Activated B cell treated with CpG ODN at 0.5 μM for 24 hours (primary cell): ENCODE measurements at regions not wholly inside any gene's neighbourhood (a gene's known extent, or its start where the extent isn't known, plus 50 kb on each side); places are given as distances from the start of the nearest gene placed in this dataset.

Experiments used
- ATAC-seq: fragments of 200-7000 bp; cut with Tn5 transposase; one replicate; pipeline ENCODE4 v1.10.0; 2021; ENCODE audit warnings: low read depth, mild to moderate bottlenecking, moderate library complexity
- CTCF ChIA-PET: fragments of 350-600 bp; sonication (Branson Sonifier 250); formaldehyde crosslinking; loops from one replicate; lab custom pipeline; 2021; ENCODE audit warnings: antibody characterized with exemption; lab: Charles Lee
- POLR2A ChIA-PET: fragments of 350-600 bp; sonication (Branson Sonifier 250); formaldehyde crosslinking; loops from one replicate; lab custom pipeline; 2021; ENCODE audit warnings: antibody characterized with exemption; lab: Charles Lee
- DNase-seq: peaks from one replicate; pipeline ENCODE4 v3.0.0; 2022
- H3K27ac Mint-ChIP-seq: one replicate; pipeline ENCODE4 v1.8.0; 2020; ENCODE audit warnings: mixed read lengths
- H3K27me3 Mint-ChIP-seq: one replicate; pipeline ENCODE4 v1.8.0; 2021; ENCODE audit warnings: mixed read lengths
- H3K36me3 Mint-ChIP-seq: one replicate; pipeline ENCODE4 v1.8.0; 2021; ENCODE audit warnings: low read depth, mixed read lengths
- H3K4me1 Mint-ChIP-seq: one replicate; pipeline ENCODE4 v1.8.0; 2021; ENCODE audit warnings: mixed read lengths
- H3K4me3 Mint-ChIP-seq: one replicate; pipeline ENCODE4 v1.8.0; 2020; ENCODE audit warnings: mild to moderate bottlenecking, mixed read lengths
- H3K9me3 Mint-ChIP-seq: one replicate; pipeline ENCODE4 v1.8.0; 2020; ENCODE audit warnings: mixed read lengths
- CTCF ChIP-seq: fragments of 200-600 bp; IDR thresholded peaks from one replicate; pipeline ENCODE4 v1.8.0; 2022; ENCODE audit warnings: antibody characterized with exemption, mild to moderate bottlenecking
- intact Hi-C: fragments of 100-400 bp; cut with micrococcal nuclease; formaldehyde crosslinking; loops from one replicate; pipeline ENCODE4 v1.15.1; 2024

- H3K36me3 Mint-ChIP-seq = no peaks in the 10 kb centered on the region
- TF ChIP-seq CTCF = no peak
- ATAC-seq (no peak), DNase-seq (no peak)
- no peaks in the 10 kb centered on the region for H3K9me3 Mint-ChIP-seq
- ChIA-PET POLR2A (no interaction called here), CTCF (no interaction called here)
- H3K27me3 Mint-ChIP-seq = no peaks in the 10 kb centered on the region
- intact Hi-C loops = no loop called here
- no peak overlapping the region for H3K4me3 Mint-ChIP-seq
- H3K4me1 Mint-ChIP-seq = no peaks in the 10 kb centered on the region
- no peak overlapping the region for H3K27ac Mint-ChIP-seq
Observed at GRCh38 chr18:41761333-41762018, 193.6 kb upstream of the PIK3C3 start.

GRCh38 chr18:41758534-41758933, 196.5 kb upstream of the PIK3C3 start:
- TF ChIP-seq CTCF = no peak
- no peak overlapping the region for H3K27ac Mint-ChIP-seq
- no peak for DNase-seq
- H3K4me1 Mint-ChIP-seq = no peaks in the 10 kb centered on the region
- no peak for ATAC-seq
- ChIA-PET POLR2A (no interaction called here), CTCF (no interaction called here)
- H3K27me3 Mint-ChIP-seq = no peaks in the 10 kb centered on the region
- H3K4me3 Mint-ChIP-seq = no peak overlapping the region
- no peaks in the 10 kb centered on the region for H3K36me3 Mint-ChIP-seq
- intact Hi-C loops = no loop called here
- H3K9me3 Mint-ChIP-seq = no peaks in the 10 kb centered on the region

GRCh38 chr18:41756141-41756540, 198.9 kb upstream of the PIK3C3 start:
- CTCF ChIA-PET = no interaction called here
- no peak for TF ChIP-seq CTCF
- intact Hi-C loops = no loop called here
- no peaks in the 10 kb centered on the region for H3K27me3 Mint-ChIP-seq
- H3K4me3 Mint-ChIP-seq = no peak overlapping the region
- no peak overlapping the region for H3K27ac Mint-ChIP-seq
- no peaks in the 10 kb centered on the region for H3K4me1 Mint-ChIP-seq
- no peaks in the 10 kb centered on the region for H3K36me3 Mint-ChIP-seq
- DNase-seq (no peak), ATAC-seq (no peak)
- H3K9me3 Mint-ChIP-seq = no peaks in the 10 kb centered on the region
- POLR2A ChIA-PET = no interaction called here

DNA sequence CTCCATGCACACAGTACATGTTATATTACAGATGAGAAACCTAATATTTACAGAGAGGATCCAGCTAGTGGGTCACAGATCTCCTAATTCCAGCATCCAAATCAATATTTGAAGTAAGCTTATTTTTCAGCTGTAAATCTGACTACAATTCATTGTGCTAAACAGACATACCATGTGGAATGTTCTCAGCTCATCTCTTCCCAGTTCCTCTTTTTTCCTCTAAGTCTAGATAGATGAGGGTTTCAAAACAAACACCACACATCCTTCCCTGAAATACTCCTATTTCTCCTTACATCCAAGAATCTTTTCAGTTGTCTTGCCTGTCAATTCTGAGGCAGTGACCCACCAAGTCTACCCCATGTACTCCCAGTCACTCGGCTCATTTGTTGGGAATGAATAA, 200.7 kb upstream of the PIK3C3 start:
- ChIA-PET CTCF (no interaction called here), POLR2A (no interaction called here)
- no peak for DNase-seq
- ATAC-seq = no peak
- TF ChIP-seq CTCF = no peak
- H3K9me3 Mint-ChIP-seq = no peaks in the 10 kb centered on the region
- H3K4me3 Mint-ChIP-seq = no peak overlapping the region
- H3K27ac Mint-ChIP-seq = no peak overlapping the region
- H3K4me1 Mint-ChIP-seq = no peaks in the 10 kb centered on the region
- H3K36me3 Mint-ChIP-seq = no peaks in the 10 kb centered on the region
- no peaks in the 10 kb centered on the region for H3K27me3 Mint-ChIP-seq
- intact Hi-C loops = no loop called here

DNA sequence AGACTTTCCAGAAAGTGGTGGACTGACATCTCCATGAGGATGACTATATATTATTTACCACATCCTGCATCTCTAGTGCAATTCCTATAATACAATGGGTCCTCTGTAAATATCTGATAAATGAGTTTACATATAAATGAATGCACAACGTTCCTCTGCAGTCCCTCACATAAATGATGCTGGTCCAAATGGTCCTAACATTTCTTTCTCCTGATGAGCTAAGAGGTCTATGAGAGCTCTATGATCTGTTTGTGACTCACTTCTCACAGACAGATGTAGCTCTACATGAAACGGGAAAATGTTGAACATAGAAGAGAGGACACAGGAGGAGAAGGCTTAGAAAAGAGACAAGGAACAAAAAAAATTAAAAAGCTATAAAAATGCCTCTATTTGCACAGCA, 201.2 kb upstream of the PIK3C3 start:
- Mint-ChIP-seq H3K27ac (no peak overlapping the region), H3K36me3 (no peaks in the 10 kb centered on the region), H3K27me3 (no peaks in the 10 kb centered on the region), H3K4me1 (no peaks in the 10 kb centered on the region), H3K9me3 (no peaks in the 10 kb centered on the region), H3K4me3 (no peak overlapping the region)
- POLR2A ChIA-PET = no interaction called here
- no peak for DNase-seq
- intact Hi-C loops = no loop called here
- ATAC-seq = no peak
- no peak for TF ChIP-seq CTCF
- CTCF ChIA-PET = no interaction called here
